HCT116 (cell line): ENCODE measurements at regions not wholly inside any gene's neighbourhood (a gene's known extent, or its start where the extent isn't known, plus 50 kb on each side); places are given as distances from the start of the nearest gene placed in this dataset.

ENCODE experiments used
- CEBPB ChIP-seq: IDR thresholded peaks from 2 replicates; pipeline ENCODE4 v1.6.1; 2012; ENCODE audit warnings: low read depth
- CTCF ChIP-seq, 3 experiments: fragments of 200-600 bp in 1 of 3; sonication (generic) in 1 of 3; IDR thresholded peaks in 2 of 3; conservative IDR thresholded peaks in 1 of 3; 2 replicates each; pipeline ENCODE4 v1.5.1; 2012 to 2017; ENCODE audit warnings: low read depth in 2 of 3, low read length in 2 of 3, antibody characterized with exemption in 1 of 3, borderline replicate concordance in 1 of 3, control low read depth in 1 of 3, mild to moderate bottlenecking in 1 of 3, mixed read lengths in 1 of 3, mixed run types in 1 of 3, moderate library complexity in 1 of 3; ENCODE audit not compliant: insufficient read depth in 1 of 3
- EGR1 ChIP-seq: IDR thresholded peaks from 2 replicates; pipeline ENCODE4 v1.6.1; 2012; ENCODE audit warnings: low read depth
- ELF1 ChIP-seq: IDR thresholded peaks from 2 replicates; pipeline ENCODE4 v1.6.1; 2012; ENCODE audit warnings: low read depth, borderline replicate concordance
- EZH2 ChIP-seq: fragments of 200-600 bp; sonication (generic); IDR thresholded peaks from 2 replicates; pipeline ENCODE4 v1.6.1; 2017; ENCODE audit warnings: antibody characterized with exemption, mixed run types
- EZH2phosphoT487 ChIP-seq: fragments of 200-600 bp; IDR thresholded peaks from 2 replicates; pipeline ENCODE4 v1.6.1; 2018; ENCODE audit warnings: antibody characterized with exemption, borderline replicate concordance
- POLR2A ChIP-seq: IDR thresholded peaks from 2 replicates; pipeline ENCODE4 v1.7.0; 2011; ENCODE audit warnings: borderline replicate concordance; ENCODE audit not compliant: insufficient read depth, insufficient read length; ENCODE audit errors: extremely low read depth
- RAD21 ChIP-seq: IDR thresholded peaks from 2 replicates; pipeline ENCODE4 v1.6.1; 2012; ENCODE audit warnings: low read depth, mild to moderate bottlenecking
- REST ChIP-seq: IDR thresholded peaks from 2 replicates; pipeline ENCODE4 v1.6.1; 2012; ENCODE audit warnings: low read depth
- SIN3A ChIP-seq: IDR thresholded peaks from 2 replicates; pipeline ENCODE4 v1.6.1; 2012; ENCODE audit warnings: low read depth
- SP1 ChIP-seq: IDR thresholded peaks from 2 replicates; pipeline ENCODE4 v1.6.1; 2012; ENCODE audit warnings: low read depth

GRCh38 chr2:45287045-45287444, 277.8 kb upstream of the SIX2 start:
- no peak for TF ChIP-seq CTCF (IDR thresholded peaks at IDR 0.05 in 2 of 3, conservative IDR thresholded peaks at IDR 0.05 in 1 of 3; ENCODE audit: borderline replicate concordance in 1 of 3, insufficient read depth in 1 of 3, low read depth in 2 of 3, low read length in 2 of 3)
- no peak for TF ChIP-seq EZH2phosphoT487
- no peak for TF ChIP-seq REST
- TF ChIP-seq RAD21: no peak
- no peak for TF ChIP-seq SP1
- no peak for TF ChIP-seq POLR2A
- no peak for TF ChIP-seq ELF1
- no peak for TF ChIP-seq SIN3A
- no peak for TF ChIP-seq EGR1
- TF ChIP-seq CEBPB: no peak
- TF ChIP-seq EZH2: no peak
